ENCODE measurements at regions not wholly inside any gene's neighbourhood (a gene's known extent, or its start where the extent isn't known, plus 50 kb on each side); places are given as distances from the start of the nearest gene placed in this dataset.

DNA sequence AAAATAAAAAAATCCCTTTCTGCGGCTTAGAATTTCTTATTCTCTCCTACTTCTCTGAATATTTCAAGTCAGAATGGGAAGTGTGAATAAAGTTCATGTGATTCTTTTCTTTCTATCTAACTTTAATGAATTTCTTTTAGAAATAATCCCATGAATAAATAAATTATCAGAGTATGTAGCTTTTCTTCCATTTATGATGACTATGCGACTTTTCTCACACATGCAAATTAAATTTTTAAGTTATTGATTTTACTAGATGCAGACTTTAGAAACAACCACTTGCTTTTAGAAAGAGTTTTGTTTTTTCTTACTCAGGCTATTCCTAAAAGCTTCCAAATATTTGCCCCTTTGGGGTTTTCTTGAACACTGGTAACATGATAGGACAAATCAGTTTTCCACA, 477.7 kb upstream of the AGTR1 start:
- TF ChIP-seq, protein P1, sequence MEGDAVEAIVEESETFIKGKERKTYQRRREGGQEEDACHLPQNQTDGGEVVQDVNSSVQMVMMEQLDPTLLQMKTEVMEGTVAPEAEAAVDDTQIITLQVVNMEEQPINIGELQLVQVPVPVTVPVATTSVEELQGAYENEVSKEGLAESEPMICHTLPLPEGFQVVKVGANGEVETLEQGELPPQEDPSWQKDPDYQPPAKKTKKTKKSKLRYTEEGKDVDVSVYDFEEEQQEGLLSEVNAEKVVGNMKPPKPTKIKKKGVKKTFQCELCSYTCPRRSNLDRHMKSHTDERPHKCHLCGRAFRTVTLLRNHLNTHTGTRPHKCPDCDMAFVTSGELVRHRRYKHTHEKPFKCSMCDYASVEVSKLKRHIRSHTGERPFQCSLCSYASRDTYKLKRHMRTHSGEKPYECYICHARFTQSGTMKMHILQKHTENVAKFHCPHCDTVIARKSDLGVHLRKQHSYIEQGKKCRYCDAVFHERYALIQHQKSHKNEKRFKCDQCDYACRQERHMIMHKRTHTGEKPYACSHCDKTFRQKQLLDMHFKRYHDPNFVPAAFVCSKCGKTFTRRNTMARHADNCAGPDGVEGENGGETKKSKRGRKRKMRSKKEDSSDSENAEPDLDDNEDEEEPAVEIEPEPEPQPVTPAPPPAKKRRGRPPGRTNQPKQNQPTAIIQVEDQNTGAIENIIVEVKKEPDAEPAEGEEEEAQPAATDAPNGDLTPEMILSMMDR (IDR thresholded peaks at IDR 0.05 in 4 of 5, conservative IDR thresholded peaks at IDR 0.05 in 1 of 5) = no peak
- no peak for TF ChIP-seq POLR2A (IDR thresholded peaks at IDR 0.05)
